ENCODE measurements at regions not wholly inside any gene's neighbourhood (a gene's known extent, or its start where the extent isn't known, plus 50 kb on each side); places are given as distances from the start of the nearest gene placed in this dataset.
"Not testable (repeated sequence)": the region's sequence is repeated elsewhere in the genome, so short reads cannot be mapped to it uniquely, and the experiment has no call there.

DNA sequence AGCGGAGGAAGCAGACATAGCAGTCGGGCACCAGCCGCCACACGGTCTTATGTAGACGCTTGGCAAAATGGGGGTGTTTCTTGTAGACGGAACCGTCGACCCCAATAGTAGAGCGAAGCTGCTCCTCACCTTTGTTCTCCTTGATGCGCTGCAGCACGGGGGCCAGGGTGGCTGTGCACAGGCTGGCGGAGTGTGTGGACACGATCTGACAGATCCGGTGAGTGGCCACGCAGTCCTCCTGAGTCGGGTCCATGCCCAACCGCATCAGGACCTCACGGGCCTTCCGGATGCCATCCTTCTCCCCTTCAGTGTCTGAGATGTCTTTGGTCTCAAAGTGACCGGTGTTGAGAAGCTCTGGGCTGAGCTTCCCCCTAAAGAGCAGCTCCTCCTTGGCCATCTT, 153.0 kb downstream of the TENT5D start:
- no peak for DNase-seq (ENCODE audit: low spot score)
- TF ChIP-seq, protein P1, sequence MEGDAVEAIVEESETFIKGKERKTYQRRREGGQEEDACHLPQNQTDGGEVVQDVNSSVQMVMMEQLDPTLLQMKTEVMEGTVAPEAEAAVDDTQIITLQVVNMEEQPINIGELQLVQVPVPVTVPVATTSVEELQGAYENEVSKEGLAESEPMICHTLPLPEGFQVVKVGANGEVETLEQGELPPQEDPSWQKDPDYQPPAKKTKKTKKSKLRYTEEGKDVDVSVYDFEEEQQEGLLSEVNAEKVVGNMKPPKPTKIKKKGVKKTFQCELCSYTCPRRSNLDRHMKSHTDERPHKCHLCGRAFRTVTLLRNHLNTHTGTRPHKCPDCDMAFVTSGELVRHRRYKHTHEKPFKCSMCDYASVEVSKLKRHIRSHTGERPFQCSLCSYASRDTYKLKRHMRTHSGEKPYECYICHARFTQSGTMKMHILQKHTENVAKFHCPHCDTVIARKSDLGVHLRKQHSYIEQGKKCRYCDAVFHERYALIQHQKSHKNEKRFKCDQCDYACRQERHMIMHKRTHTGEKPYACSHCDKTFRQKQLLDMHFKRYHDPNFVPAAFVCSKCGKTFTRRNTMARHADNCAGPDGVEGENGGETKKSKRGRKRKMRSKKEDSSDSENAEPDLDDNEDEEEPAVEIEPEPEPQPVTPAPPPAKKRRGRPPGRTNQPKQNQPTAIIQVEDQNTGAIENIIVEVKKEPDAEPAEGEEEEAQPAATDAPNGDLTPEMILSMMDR (IDR thresholded peaks at IDR 0.05; ENCODE audit: extremely low read depth, missing control alignments) = no peak

DNA sequence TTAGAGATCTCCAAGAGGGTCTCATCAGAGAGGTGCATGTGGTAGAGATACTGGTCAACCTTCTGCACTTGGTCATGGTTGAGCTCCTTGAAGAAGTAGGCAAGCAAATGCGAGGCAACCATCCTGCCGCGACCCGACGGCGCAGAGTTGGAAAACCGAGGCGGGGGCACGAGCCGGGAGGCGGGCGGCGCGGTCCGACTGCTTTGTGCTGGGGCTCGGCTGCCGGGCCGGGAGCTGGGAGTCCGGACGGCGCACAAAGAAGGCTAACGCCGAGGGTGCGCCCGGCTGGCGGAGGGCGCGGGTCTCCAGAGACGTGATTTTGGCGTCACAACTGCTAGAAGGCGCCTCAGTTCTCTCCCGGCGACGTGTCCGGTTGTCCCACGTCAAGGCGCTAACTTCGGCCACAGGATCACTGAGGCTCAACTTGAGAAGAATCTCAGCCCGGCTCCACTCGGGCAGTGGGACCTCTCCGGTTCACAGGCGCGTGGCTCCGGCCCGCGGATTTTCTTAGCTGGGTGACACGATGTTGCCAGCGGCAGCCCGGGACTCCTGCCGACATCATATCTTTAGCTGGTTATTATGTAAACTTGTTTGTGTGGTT, 154.3 kb downstream of the TENT5D start:
- DNase-seq (ENCODE audit: low spot score) = not testable (repeated sequence)

DNA sequence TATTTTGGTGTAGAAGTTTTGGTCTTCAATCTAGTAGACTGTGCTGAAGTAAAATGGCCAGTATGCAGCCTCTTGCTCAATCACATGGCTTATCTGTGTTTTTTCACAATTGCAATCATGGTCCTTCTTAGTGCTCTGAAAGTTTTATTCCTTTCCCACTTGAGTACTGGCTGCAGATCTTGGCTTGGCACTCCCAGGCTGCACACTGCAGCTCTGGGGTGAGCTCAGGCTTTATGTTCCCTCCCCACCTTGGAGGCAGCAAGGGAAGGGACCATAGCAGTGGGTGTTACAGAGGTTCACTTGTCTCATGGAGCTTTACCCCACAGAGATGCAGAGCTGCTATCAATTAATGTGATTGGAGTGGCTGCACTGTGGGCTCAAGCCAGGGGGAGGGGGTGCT, 156.0 kb downstream of the TENT5D start:
- no peak for DNase-seq (ENCODE audit: low spot score)
- TF ChIP-seq, protein P1 (IDR thresholded peaks at IDR 0.05; ENCODE audit: extremely low read depth, missing control alignments) = no peak

DNA sequence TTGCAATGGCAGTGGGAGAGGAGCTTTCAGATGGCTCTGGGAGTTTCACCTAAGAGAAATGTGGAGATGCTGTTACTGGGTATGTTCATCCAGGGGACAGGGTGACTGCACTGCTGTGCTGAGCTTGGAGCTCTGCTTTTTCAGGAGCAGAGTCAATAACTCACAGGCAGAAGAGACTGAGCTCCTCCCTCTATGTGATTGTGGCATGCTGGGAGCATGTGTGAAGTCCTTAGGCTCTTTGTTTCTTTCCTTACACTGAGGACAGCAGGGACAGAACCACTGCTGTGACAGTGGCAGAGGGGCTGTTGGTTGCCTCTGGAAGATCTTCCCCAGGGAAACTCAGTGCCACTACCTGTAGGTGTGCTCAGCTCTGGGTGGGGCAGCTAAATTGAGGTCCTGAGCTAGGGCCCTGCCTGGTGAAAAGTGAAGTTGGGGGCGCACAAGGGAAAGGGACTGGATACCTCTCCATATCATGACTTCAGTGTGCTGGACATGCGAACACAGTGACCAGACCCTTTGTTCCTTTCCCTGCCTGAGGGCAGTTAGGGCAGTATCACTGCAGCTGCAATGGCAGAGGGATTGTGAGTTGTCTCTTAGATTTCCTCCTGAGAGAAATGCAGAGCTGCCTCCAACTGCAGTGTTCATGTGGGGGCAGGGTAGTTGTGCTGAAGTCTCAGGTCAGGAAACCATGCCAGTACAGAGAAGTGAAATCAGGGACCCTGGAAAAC, 156.7 kb downstream of the TENT5D start:
- no peak for DNase-seq (ENCODE audit: low spot score)
- TF ChIP-seq, protein P1 (IDR thresholded peaks at IDR 0.05; ENCODE audit: extremely low read depth, missing control alignments) = no peak

DNA sequence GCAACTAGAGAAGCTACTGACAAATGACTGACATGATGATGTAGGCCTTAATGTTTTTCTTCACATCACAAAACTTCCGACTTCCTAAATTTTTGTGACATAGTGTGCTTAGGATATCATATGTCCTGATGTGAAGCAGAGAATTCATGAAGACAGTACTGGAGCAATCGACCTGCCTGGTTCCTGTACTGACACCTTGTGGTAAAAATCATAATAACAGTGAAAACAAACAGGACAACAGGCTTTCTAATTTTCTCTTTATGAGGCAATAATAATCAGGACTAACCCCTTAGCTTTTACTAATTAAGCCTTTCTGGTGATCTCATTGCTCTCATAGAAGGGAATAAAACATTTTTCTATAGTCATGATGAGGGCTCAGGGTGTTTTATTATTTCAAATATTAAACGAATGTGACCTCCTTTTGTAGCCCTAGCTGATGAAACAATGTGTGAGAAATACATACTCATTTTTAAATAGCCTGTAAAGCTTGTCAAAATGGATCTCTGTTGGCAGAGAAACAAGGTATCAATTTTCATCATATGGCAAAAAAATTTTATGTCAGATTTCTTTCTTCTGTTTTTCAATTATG, 158.4 kb downstream of the TENT5D start:
- TF ChIP-seq, protein P1 (IDR thresholded peaks at IDR 0.05; ENCODE audit: extremely low read depth, missing control alignments) = no peak
- DNase-seq (ENCODE audit: low spot score) = peak; percentile 40

DNA sequence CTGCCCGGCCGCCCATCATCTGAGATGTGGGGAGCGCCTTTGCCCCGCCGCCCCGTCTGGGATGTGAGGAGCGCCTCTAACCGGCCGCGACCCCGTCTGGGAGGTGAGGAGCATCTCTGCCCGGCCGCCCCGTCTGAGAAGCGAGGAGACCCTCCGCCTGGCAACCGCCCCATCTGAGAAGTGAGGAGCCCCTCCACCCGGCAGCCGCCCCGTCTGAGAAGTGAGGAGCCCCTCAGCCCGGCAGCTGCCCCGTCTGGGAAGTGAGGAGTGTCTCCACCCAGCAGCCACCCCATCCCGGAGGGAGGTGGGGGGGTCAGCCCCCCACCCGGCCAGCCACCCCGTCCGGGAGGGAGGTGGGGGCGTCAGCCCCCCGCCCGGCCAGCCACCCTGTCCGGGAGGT, 170.7 kb downstream of the TENT5D start:
- DNase-seq (ENCODE audit: low spot score) = not testable (repeated sequence)

DNA sequence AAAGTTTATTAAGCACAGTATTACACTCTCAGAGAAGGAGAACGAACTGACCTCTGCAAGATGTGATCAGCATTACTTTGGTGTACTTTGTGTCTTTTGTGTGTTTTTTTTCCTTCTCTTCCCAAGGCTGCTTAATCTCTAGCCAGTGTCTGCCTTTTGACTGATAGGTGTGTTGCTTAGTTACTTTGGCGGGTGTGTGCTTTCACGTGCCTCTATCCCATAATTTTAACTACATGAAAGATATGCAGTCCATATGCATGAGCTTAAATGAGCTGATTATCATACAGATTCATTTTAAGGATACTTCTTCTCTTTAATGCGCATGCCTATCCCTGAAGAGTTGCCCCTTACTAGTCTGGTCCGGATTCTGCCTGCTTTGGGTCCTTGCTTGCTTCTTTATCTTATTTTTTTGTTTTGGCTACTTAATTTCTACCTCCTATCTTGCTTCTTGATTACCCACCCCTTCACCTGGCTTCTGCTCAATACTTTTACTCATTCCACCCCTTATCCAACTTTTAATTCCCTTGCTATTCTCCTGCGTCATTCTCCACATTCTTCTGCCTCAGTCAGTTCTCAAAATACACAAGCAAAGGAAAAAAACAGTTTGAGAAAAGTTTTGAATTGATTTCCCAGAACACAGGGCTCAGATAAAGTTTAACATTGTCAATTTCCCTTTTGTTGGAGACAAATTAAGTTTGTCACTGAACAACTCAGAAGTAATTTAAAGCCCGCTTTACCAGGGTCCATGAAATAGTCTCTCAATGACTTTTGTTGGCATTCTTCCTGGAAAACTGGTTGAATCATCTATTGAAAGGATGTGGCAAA, 182.0 kb downstream of the TENT5D start:
- no peak for DNase-seq (ENCODE audit: low spot score)
- TF ChIP-seq, protein P1 (IDR thresholded peaks at IDR 0.05; ENCODE audit: extremely low read depth, missing control alignments) = no peak

All from GM20000 (cell line).